H9 (cell line): ENCODE measurements at regions not wholly inside any gene's neighbourhood (a gene's known extent, or its start where the extent isn't known, plus 50 kb on each side); places are given as distances from the start of the nearest gene placed in this dataset.

ENCODE experiments used
- DNase-seq: peaks from one replicate; pipeline ENCODE4 v3.0.0-alpha.2; 2017
- H2AFZ ChIP-seq: one replicate; pipeline ENCODE4 v1.6.1; 2013; ENCODE audit warnings: mild to moderate bottlenecking, low read length, control low read depth, moderate library complexity
- H2AK5ac ChIP-seq: 2 replicates; pipeline ENCODE4 v1.6.1; 2013; ENCODE audit warnings: low read length, control low read depth, mixed read lengths; ENCODE audit not compliant: insufficient read length
- H2BK120ac ChIP-seq: one replicate; pipeline ENCODE4 v1.6.1; 2013; ENCODE audit warnings: low read depth, mild to moderate bottlenecking, low read length, control low read depth, inconsistent platforms; ENCODE audit not compliant: poor library complexity, severe bottlenecking
- H2BK12ac ChIP-seq: 2 replicates; pipeline ENCODE4 v1.6.1; 2013; ENCODE audit warnings: low read length, control low read depth, mixed read lengths, low read depth; ENCODE audit not compliant: insufficient read length
- H2BK15ac ChIP-seq: 2 replicates; pipeline ENCODE4 v1.6.1; 2013; ENCODE audit warnings: low read depth, low read length, control low read depth
- H2BK20ac ChIP-seq: one replicate; pipeline ENCODE4 v1.6.1; 2013; ENCODE audit warnings: low read depth, mild to moderate bottlenecking, low read length, control low read depth, inconsistent platforms; ENCODE audit not compliant: poor library complexity, severe bottlenecking
- H2BK5ac ChIP-seq: 2 replicates; pipeline ENCODE4 v1.6.1; 2013; ENCODE audit warnings: low read length, control low read depth, mixed read lengths; ENCODE audit not compliant: insufficient read length
- H3K14ac ChIP-seq: 2 replicates; pipeline ENCODE4 v1.6.1; 2013; ENCODE audit warnings: low read length, control low read depth; ENCODE audit not compliant: insufficient read depth
- H3K18ac ChIP-seq: 2 replicates; pipeline ENCODE4 v1.6.1; 2013; ENCODE audit warnings: low read depth, mild to moderate bottlenecking, mixed read lengths, low read length, control low read depth; ENCODE audit not compliant: insufficient read length
- H3K23ac ChIP-seq: 2 replicates; pipeline ENCODE4 v1.6.1; 2013; ENCODE audit warnings: low read length, control low read depth, mixed read lengths, low read depth; ENCODE audit not compliant: insufficient read length
- H3K23me2 ChIP-seq: 2 replicates; pipeline ENCODE4 v1.6.1; 2013; ENCODE audit warnings: low read depth, mild to moderate bottlenecking, mixed read lengths, low read length, control low read depth; ENCODE audit not compliant: insufficient read length, poor library complexity, severe bottlenecking
- H3K27ac ChIP-seq: 2 replicates; pipeline ENCODE4 v1.5.1; 2013; ENCODE audit warnings: low read length, control low read depth, mixed read lengths, low read depth; ENCODE audit not compliant: insufficient read length
- H3K27me3 ChIP-seq: 2 replicates; pipeline ENCODE4 v1.6.1; 2013; ENCODE audit warnings: low read length, control low read depth, inconsistent platforms; ENCODE audit not compliant: insufficient read depth
- H3K4ac ChIP-seq: 2 replicates; pipeline ENCODE4 v1.6.1; 2013; ENCODE audit warnings: low read depth, mild to moderate bottlenecking, control low read depth, inconsistent platforms, low read length, moderate library complexity
- H3K4me1 ChIP-seq: 2 replicates; pipeline ENCODE4 v1.6.1; 2013; ENCODE audit warnings: low read length, control low read depth, inconsistent platforms; ENCODE audit not compliant: insufficient read depth
- H3K4me2 ChIP-seq: 2 replicates; pipeline ENCODE4 v1.6.1; 2013; ENCODE audit warnings: low read length, control low read depth, mixed read lengths; ENCODE audit not compliant: insufficient read length, insufficient read depth
- H3K56ac ChIP-seq: 2 replicates; pipeline ENCODE4 v1.6.1; 2013; ENCODE audit warnings: low read depth, mild to moderate bottlenecking, mixed read lengths, low read length, control low read depth; ENCODE audit not compliant: insufficient read length
- H3K79me1 ChIP-seq: 2 replicates; pipeline ENCODE4 v1.6.1; 2013; ENCODE audit warnings: low read depth, mild to moderate bottlenecking, moderate library complexity, low read length, control low read depth, inconsistent platforms; ENCODE audit not compliant: insufficient read depth, poor library complexity, severe bottlenecking
- H3K79me2 ChIP-seq: 2 replicates; pipeline ENCODE4 v1.6.1; 2013; ENCODE audit warnings: low read length, control low read depth, inconsistent platforms; ENCODE audit not compliant: insufficient read depth
- H3K9ac ChIP-seq: 2 replicates; pipeline ENCODE4 v1.6.1; 2013; ENCODE audit warnings: low read length, control low read depth, mixed read lengths; ENCODE audit not compliant: insufficient read length; ENCODE audit errors: extremely low read depth
- H3K9me3 ChIP-seq: one replicate; pipeline ENCODE4 v1.6.1; 2013; ENCODE audit warnings: low read depth, low read length, inconsistent platforms; ENCODE audit not compliant: control insufficient read depth
- H3T11ph ChIP-seq: one replicate; pipeline ENCODE4 v1.6.1; 2013; ENCODE audit warnings: mild to moderate bottlenecking, low read length, control low read depth, inconsistent platforms
- H4K20me1 ChIP-seq: one replicate; pipeline ENCODE4 v1.6.1; 2013; ENCODE audit not compliant: control insufficient read depth, insufficient read length, insufficient read depth
- H4K5ac ChIP-seq: 2 replicates; pipeline ENCODE4 v1.6.1; 2013; ENCODE audit warnings: low read depth, mild to moderate bottlenecking, mixed read lengths, low read length, control low read depth; ENCODE audit not compliant: insufficient read length
- H4K8ac ChIP-seq: replicated peaks from 2 replicates; pipeline ENCODE4 v1.6.1; 2013; ENCODE audit warnings: low read length, control low read depth, mixed read lengths, low read depth; ENCODE audit not compliant: insufficient read length
- H4K91ac ChIP-seq: 2 replicates; pipeline ENCODE4 v1.6.1; 2013; ENCODE audit warnings: low read depth, mild to moderate bottlenecking, moderate library complexity, mixed read lengths, low read length, control low read depth; ENCODE audit not compliant: insufficient read length
- H3K27ac Mint-ChIP-seq, 3 experiments: 2 replicates in 2 of 3; 3 replicates in 1 of 3; pipeline ENCODE4 v1.8.0; 2020 to 2021; ENCODE audit warnings: mixed read lengths in 3 of 3, mild to moderate bottlenecking in 1 of 3, moderate library complexity in 1 of 3
- H3K27me3 Mint-ChIP-seq: 2 replicates; pipeline ENCODE4 v1.8.0; 2021; ENCODE audit warnings: low read depth, mild to moderate bottlenecking, moderate library complexity, mixed read lengths
- H3K36me3 Mint-ChIP-seq, 3 experiments: 2 replicates in 2 of 3; 3 replicates in 1 of 3; pipeline ENCODE4 v1.8.0; 2020 to 2021; ENCODE audit warnings: low read depth in 3 of 3, mixed read lengths in 3 of 3; ENCODE audit not compliant: insufficient read depth in 1 of 3
- H3K4me1 Mint-ChIP-seq, 2 experiments: 2 replicates each; pipeline ENCODE4 v1.8.0; 2020; ENCODE audit warnings: mixed read lengths in 2 of 2
- H3K4me3 Mint-ChIP-seq, 2 experiments: 2 replicates in 1 of 2; 3 replicates in 1 of 2; pipeline ENCODE4 v1.8.0; 2020 to 2021; ENCODE audit warnings: mild to moderate bottlenecking in 2 of 2, mixed read lengths in 2 of 2, moderate library complexity in 1 of 2
- H3K9me3 Mint-ChIP-seq, 2 experiments: 2 replicates in 1 of 2; 3 replicates in 1 of 2; pipeline ENCODE4 v1.8.0; 2020; ENCODE audit warnings: mild to moderate bottlenecking in 2 of 2, mixed read lengths in 2 of 2, moderate library complexity in 1 of 2
- CTCF ChIP-seq: fragments of 200-600 bp; sonication (generic); conservative IDR thresholded peaks from 3 replicates; pipeline ENCODE4 v1.8.0; 2021; ENCODE audit warnings: antibody characterized with exemption, mild to moderate bottlenecking
- WGBS: extraction: QIAGEN DNeasy Blood & Tissue Kit; methylation state at CpG from one replicate; pipeline ENCODE4 v1.1.7; 2013; ENCODE audit warnings: missing lambda C conversion rate, low lambda C conversion rate, mixed read lengths; ENCODE audit not compliant: insufficient read length; ENCODE audit errors: extremely low coverage; 5-methylcytosine and 5-hydroxymethylcytosine counted together

GRCh38 chr10:128400564-128400963, 274.3 kb upstream of the MKI67 start:
- no CpG with 5 or more reads among the region's 8 CpGs for WGBS

More at GRCh38 chr10:128400564-128400963, 274.3 kb upstream of the MKI67 start:
- Histone ChIP-seq H3K56ac (no peak overlapping the region), H3K9ac (no peak overlapping the region), H4K8ac (no peak overlapping the region), H3K4ac (no peak overlapping the region), H3K23me2 (no peaks in the 10 kb centered on the region), H3K27me3 (no peaks in the 10 kb centered on the region), H2AK5ac (no peak overlapping the region), H3K79me2 (no peaks in the 10 kb centered on the region), H3K4me2 (no peak overlapping the region), H3K9me3 (no peaks in the 10 kb centered on the region), H4K20me1 (no peaks in the 10 kb centered on the region), H2BK5ac (no peak overlapping the region), H2BK12ac (no peak overlapping the region), H3K18ac (no peak overlapping the region), H3K14ac (no peak overlapping the region), H3K23ac (no peak overlapping the region), H2BK20ac (no peak overlapping the region), H3K27ac (no peak overlapping the region), H2BK120ac (no peak overlapping the region), H4K5ac (no peak overlapping the region), H3T11ph (no peak overlapping the region), H2AFZ (no peak overlapping the region), H3K4me1 (no peaks in the 10 kb centered on the region), H4K91ac (no peak overlapping the region), H3K79me1 (no peaks in the 10 kb centered on the region), H2BK15ac (no peak overlapping the region)
- TF ChIP-seq CTCF, result no peak
- no peak overlapping the region for H3K27ac Mint-ChIP-seq
- DNase-seq, result no peak
- H3K36me3 Mint-ChIP-seq, result peaks cover 0 to 10% (median 8%) of the 10 kb centered on the region in 3 experiments; a peak in 5 of 7 replicates
- peaks cover 8 to 14% of the 10 kb centered on the region in 2 experiments for H3K9me3 Mint-ChIP-seq
- H3K4me3 Mint-ChIP-seq, result no peak overlapping the region; a peak in 1 of 5 replicates
- H3K27me3 Mint-ChIP-seq, result peaks cover 2% of the 10 kb centered on the region; the same call in 1 of the 2 replicates
- H3K4me1 Mint-ChIP-seq, result peaks cover 6 to 9% of the 10 kb centered on the region in 2 experiments
